Stimulated activated CD4-positive, alpha-beta T cell treated with anti-CD3 and anti-CD28 coated beads, Interleukin-1b, Interleukin-23, amount 100 ng/mL, for 4 hours (primary cell): ENCODE measurements at regions not wholly inside any gene's neighbourhood (a gene's known extent, or its start where the extent isn't known, plus 50 kb on each side); places are given as distances from the start of the nearest gene placed in this dataset.

Source experiments
- DNase-seq, 2 donors: peaks; one replicate each; pipeline ENCODE4 v3.0.0-alpha.2; 2020; ENCODE audit warnings: low read depth in 2 of 2

GRCh38 chrX:13103188-13103913 is 58.9 kb upstream of the FAM9C start:
- DNase-seq, result no peak

GRCh38 chrX:13102636-13103035 is 58.2 kb upstream of the FAM9C start:
- DNase-seq, result no peak

- DNase-seq, result peak in 1 of 2 donors; percentile 30
These were observed 57.2 kb upstream of the FAM9C start for GRCh38 chrX:13101441-13102139.

- no peak for DNase-seq
These were observed 54.7 kb upstream of the FAM9C start for GRCh38 chrX:13099121-13099520.

- DNase-seq, result no peak
These were observed 52.3 kb upstream of the FAM9C start for GRCh38 chrX:13096728-13097127.

- no peak for DNase-seq
These were observed 50.5 kb upstream of the FAM9C start for GRCh38 chrX:13094828-13095341.

- no peak for DNase-seq
These were observed 50.0 kb upstream of the FAM9C start for GRCh38 chrX:13094374-13094773.
